ENCODE measurements at regions not wholly inside any gene's neighbourhood (a gene's known extent, or its start where the extent isn't known, plus 50 kb on each side); places are given as distances from the start of the nearest gene placed in this dataset.

- no peak for DNase-seq
Observed at GRCh38 chr9:80407220-80407619, 835.5 kb downstream of the TLE4 start.

GRCh38 chr9:80401243-80401642 is 829.5 kb downstream of the TLE4 start:
- DNase-seq = no peak

- no peak for DNase-seq
Observed at GRCh38 chr9:80400624-80401230, 829.0 kb downstream of the TLE4 start.

GRCh38 chr9:80399606-80400005 is 827.8 kb downstream of the TLE4 start:
- DNase-seq = no peak

DNA sequence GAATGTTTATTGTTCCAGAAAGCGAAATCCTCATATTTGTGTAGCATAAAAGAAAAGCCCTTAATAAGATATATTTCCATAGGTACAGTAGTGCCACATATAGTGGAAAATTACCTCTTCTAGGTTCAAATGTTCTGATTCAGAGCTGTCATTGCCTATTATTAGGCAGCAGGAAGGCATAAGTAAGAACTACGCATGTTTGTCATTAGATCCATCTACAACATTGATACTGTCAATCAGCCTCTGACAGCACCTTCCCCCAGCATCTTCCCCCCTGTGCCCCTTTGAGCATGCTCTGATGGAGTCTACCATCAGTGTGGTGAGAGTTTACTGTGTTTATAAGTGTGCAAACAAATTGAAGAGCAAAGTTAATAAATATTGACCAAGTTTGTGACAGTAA is 816.1 kb downstream of the TLE4 start:
- no peak for DNase-seq

GRCh38 chr9:80385246-80385645 is 813.5 kb downstream of the TLE4 start:
- no peak for DNase-seq

DNA sequence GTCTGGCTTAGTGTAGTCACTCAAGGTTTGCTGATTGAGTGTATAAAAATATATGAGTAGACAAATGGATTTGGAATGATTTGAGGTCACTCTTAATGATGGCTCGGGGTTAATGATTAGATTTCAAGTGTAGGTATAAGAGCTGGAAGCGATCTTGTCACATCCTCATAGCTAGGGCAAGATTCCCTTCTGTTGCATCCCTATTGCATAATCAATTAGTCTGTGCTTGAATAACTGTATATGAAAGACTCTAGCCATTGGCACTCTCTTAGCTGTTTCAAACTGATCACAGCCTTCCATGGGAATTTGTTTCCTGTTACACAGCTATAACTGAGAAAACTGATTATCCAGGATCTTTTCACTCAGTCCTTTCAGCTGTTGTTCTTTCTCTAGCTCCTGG is 811.6 kb downstream of the TLE4 start:
- DNase-seq = no peak

DNA sequence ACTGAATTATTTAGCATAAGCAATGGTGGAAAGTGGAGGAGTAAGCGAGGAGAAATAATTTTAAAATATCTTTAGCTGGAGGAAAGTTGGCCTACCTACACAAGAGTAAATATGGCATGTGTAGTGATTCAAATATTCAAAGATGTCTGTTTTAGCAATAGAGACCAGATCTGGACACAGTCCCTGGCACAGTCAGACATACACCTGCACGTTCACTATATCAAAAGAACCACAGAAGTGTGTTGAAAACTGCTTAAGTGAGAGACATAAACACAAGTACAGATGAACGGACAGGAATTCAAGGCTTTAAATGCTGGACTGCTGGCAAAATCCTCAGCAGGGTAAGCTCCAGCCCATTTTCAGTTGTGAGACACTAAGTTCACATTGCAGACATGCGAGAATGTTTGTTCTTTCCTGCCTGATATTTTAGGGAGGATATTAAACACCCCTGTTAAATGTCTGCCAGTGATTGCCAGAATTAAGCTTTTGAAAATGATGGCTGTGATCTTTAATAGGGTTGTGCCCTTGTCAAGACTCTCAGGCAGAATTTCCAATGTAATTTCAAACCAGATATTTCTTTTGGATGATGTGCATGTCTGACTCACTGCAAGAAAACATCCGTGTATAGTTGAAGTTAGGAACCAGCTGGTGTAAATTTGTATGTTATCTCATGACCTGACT is 810.6 kb downstream of the TLE4 start:
- no peak for DNase-seq

- DNase-seq = no peak
Observed at GRCh38 chr9:80380301-80380700, 808.5 kb downstream of the TLE4 start.

- DNase-seq = no peak
Observed at GRCh38 chr9:80378669-80379293, 807.0 kb downstream of the TLE4 start.

DNA sequence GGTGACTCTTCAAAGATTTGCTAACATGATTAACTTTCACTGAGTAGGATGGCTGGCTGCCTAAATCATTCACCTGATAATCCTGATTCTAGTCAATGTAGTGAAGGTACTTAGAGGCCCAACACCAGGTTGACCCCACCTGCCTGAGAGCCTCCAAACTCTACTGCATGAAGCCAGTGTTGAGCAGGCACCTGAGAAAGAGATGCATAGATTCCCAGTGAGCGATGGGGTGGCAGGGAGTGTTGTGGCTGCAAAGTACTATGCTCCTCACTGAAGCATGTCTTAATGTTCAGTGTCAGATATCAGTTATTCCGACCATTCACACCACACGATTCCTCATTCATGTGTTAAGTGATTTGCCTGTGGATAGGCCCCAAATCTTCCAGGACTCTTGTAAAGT is 804.4 kb downstream of the TLE4 start:
- DNase-seq = peak; percentile 7

DNA sequence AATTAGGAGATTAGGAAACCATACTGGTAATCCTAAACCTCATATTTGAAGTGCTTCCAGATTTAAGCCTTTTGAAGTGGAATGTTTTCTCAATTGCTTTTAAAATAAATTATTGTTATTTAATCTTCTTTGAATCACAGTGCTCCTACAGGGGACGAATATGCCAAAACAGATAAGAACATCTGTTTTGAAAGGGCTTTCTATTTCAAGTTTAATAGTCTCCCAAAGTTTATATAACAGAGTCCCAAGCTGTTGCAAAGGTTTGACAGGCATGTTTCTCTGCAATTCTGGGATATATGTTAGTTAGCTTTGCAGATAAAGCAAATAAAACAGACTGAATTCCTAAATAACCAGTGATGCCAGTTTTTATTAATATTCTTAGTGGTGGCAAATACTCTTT is 803.7 kb downstream of the TLE4 start:
- no peak for DNase-seq

GRCh38 chr9:80369641-80370040 is 797.9 kb downstream of the TLE4 start:
- DNase-seq = no peak

GRCh38 chr9:80366626-80367025 is 794.9 kb downstream of the TLE4 start:
- DNase-seq = no peak

GRCh38 chr9:80359941-80360881 is 788.4 kb downstream of the TLE4 start:
- DNase-seq = no peak

GRCh38 chr9:80359291-80359690 is 787.5 kb downstream of the TLE4 start:
- no peak for DNase-seq

DNA sequence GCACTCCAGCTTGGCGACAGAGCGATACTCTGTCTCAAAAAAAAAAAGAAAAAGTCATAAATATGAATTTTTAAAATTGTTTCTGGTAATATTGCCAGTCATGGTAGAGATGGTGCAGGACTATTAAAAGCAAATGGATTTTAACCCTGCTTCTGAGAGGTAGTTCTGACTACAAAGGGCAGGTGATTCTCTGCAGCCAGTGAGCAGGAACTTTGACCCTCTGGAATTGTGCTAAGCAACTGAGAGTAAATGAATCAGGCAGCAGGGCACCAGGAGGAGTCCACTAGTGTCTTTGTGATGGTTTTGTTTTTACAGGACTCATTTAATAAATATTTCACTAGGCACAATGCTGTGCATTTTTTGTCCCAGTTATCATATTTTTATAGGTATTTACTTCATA is 781.2 kb downstream of the TLE4 start:
- no peak for DNase-seq

- no peak for DNase-seq
Observed at GRCh38 chr9:80351612-80352011, 779.8 kb downstream of the TLE4 start.

GRCh38 chr9:80326105-80326504 is 754.3 kb downstream of the TLE4 start:
- DNase-seq = no peak

DNA sequence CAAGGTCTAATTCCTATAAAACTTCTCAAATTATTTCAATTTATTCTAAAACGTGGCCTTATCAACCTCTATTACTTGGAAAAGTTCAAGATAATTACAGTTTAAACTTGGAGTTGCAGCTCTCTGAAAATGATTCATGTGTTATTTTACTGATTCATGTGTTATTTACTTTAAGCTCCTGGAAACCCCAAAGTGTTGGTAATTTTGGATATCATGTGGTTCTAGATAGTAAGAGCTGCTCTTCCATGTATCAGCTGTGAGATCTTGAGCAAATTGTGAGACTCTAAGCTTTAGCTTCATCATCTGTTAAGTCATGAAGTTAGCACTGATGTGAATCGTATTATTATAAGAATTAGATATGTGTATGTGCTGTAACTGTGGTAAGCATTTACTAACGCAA is 749.2 kb downstream of the TLE4 start:
- DNase-seq = no peak

GRCh38 chr9:80320480-80320879 is 748.7 kb downstream of the TLE4 start:
- no peak for DNase-seq

DNA sequence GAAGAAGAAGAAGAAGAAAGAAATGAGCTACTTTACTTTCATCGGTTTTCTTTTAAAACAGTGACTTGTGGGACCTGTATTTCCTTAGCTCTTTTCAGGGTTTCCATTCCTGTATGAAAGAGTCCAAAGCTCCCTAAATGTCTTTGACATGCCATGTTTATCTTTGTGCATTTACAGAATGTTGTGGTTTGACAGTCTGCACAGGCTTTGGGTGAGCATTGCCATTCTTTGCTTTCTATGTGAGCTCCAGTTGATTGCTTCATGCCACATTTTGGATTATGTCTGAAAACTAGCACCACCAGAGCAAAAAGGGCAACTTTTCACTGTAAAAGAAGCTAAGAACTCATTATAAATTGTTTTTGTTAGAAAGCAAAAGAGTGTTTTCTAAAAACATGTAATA is 733.4 kb downstream of the TLE4 start:
- no peak for DNase-seq

DNA sequence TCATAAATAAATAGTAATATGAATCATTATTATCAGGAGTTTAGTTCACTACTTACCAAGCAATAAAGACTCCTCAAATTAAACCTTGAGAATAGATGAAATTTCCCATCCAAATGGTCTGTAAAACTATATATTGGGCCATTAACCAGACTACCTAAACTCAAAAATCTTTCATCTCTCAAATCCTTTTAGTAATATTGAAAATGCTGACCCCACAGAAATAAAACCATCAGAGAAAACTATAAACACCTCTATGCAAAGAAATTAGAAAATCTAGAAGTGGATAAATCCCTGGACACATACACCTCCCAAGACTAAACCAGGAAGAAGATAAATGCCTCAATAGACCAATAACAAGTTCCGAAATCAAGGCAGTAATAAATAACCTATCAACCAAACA is 723.2 kb downstream of the TLE4 start:
- no peak for DNase-seq

GRCh38 chr9:80294318-80294717 is 722.6 kb downstream of the TLE4 start:
- DNase-seq = no peak
